Keratinocyte (primary cell): ENCODE measurements at regions not wholly inside any gene's neighbourhood (a gene's known extent, or its start where the extent isn't known, plus 50 kb on each side); places are given as distances from the start of the nearest gene placed in this dataset.

Experiments used
- DNase-seq: peaks from one replicate; pipeline ENCODE4 v3.0.0-alpha.2; 2011; ENCODE audit warnings: low read depth, missing footprints, low spot score
- FAIRE-seq: peaks from 2 replicates; lab custom pipeline; 2011; peaks lifted over from hg19 to GRCh38; lab: Jason Lieb, UNC
- H2AFZ ChIP-seq: 2 replicates; pipeline ENCODE4 v1.6.0; 2012; ENCODE audit warnings: low read length, control low read depth, inconsistent platforms; ENCODE audit not compliant: control insufficient read depth
- H3K27ac ChIP-seq: 2 replicates; pipeline ENCODE4 v1.5.1; 2011; ENCODE audit warnings: low read length; ENCODE audit not compliant: control insufficient read depth, insufficient read depth
- H3K27me3 ChIP-seq: 3 replicates; pipeline ENCODE4 v1.6.0; 2011; ENCODE audit warnings: low read length; ENCODE audit not compliant: control insufficient read depth, insufficient read depth; ENCODE audit errors: extremely low read depth
- H3K36me3 ChIP-seq, 2 experiments: 2 replicates in 1 of 2; 3 replicates in 1 of 2; pipeline ENCODE4 v1.5.1; 2011; ENCODE audit warnings: low read length in 2 of 2, mild to moderate bottlenecking in 1 of 2; ENCODE audit not compliant: control insufficient read depth in 2 of 2, insufficient read depth in 2 of 2; ENCODE audit errors: extremely low read depth in 1 of 2
- H3K4me1 ChIP-seq: 3 replicates; pipeline ENCODE4 v1.5.1; 2011; ENCODE audit warnings: low read length; ENCODE audit not compliant: control insufficient read depth, insufficient read depth; ENCODE audit errors: extremely low read depth
- H3K4me2 ChIP-seq: 3 replicates; pipeline ENCODE4 v1.6.0; 2011; ENCODE audit warnings: low read depth, low read length; ENCODE audit not compliant: control insufficient read depth, insufficient read depth; ENCODE audit errors: extremely low read depth
- H3K4me3 ChIP-seq, 3 experiments: fragments of 200-600 bp in 1 of 3; sonication (generic) in 1 of 3; 2 replicates in 2 of 3; 3 replicates in 1 of 3; pipeline ENCODE4 v1.5.1; 2011 to 2016; ENCODE audit warnings: low read length in 3 of 3, mild to moderate bottlenecking in 3 of 3, control low read depth in 2 of 3, inconsistent platforms in 1 of 3, low read depth in 1 of 3, mixed read lengths in 1 of 3, mixed run types in 1 of 3, moderate library complexity in 1 of 3; ENCODE audit not compliant: control insufficient read depth in 2 of 3, insufficient read depth in 2 of 3; ENCODE audit errors: extremely low read depth in 1 of 3
- H3K79me2 ChIP-seq: 2 replicates; pipeline ENCODE4 v1.6.0; 2012; ENCODE audit warnings: low read length; ENCODE audit not compliant: control insufficient read depth, insufficient read depth
- H3K9ac ChIP-seq: 3 replicates; pipeline ENCODE4 v1.6.0; 2011; ENCODE audit warnings: low read length; ENCODE audit not compliant: control insufficient read depth, insufficient read depth; ENCODE audit errors: extremely low read depth
- H3K9me1 ChIP-seq: 3 replicates; pipeline ENCODE4 v1.6.0; 2011; ENCODE audit warnings: low read length; ENCODE audit not compliant: control insufficient read depth, insufficient read depth; ENCODE audit errors: extremely low read depth
- H3K9me3 ChIP-seq: 2 replicates; pipeline ENCODE4 v1.5.1; 2012; ENCODE audit warnings: low read depth, low read length; ENCODE audit not compliant: control insufficient read depth
- H4K20me1 ChIP-seq: 3 replicates; pipeline ENCODE4 v1.6.0; 2011; ENCODE audit warnings: low read length; ENCODE audit not compliant: control insufficient read depth, insufficient read depth; ENCODE audit errors: extremely low read depth
- CTCF ChIP-seq, 3 experiments: IDR thresholded peaks in 1 of 3; conservative IDR thresholded peaks in 1 of 3; optimal IDR thresholded peaks in 1 of 3; 2 replicates in 2 of 3; 3 replicates in 1 of 3; pipeline versions ENCODE3 to v1.5.1; 2011; ENCODE audit warnings: low read length in 3 of 3, mild to moderate bottlenecking in 3 of 3, moderate library complexity in 2 of 3, control low read depth in 1 of 3, inconsistent platforms in 1 of 3; ENCODE audit not compliant: insufficient read depth in 2 of 3; ENCODE audit errors: extremely low read depth in 1 of 3
- EZH2 ChIP-seq: IDR thresholded peaks from one replicate; pipeline ENCODE4 v1.6.1; 2012; ENCODE audit warnings: inconsistent platforms, mild to moderate bottlenecking, low read length, moderate library complexity
- dilution Hi-C: fragments of 300-500 bp; cut with MboI; formaldehyde crosslinking; loops from one replicate; pipeline ENCODE4 v1.7.0; 2020; ENCODE audit warnings: low sequenced_read_pairs; ENCODE audit not compliant: extremely low pct_ligation_motif_present

GRCh38 chr4:18981234-18981615 lies 959.7 kb upstream of the LCORL start:
- dilution Hi-C loops, result no loop called here
- FAIRE-seq (no peak), DNase-seq (peak; percentile 41)
- no peaks in the 10 kb centered on the region for H3K9me3 ChIP-seq
- peaks cover 10% of the 10 kb centered on the region for H3K4me1 ChIP-seq
- no peaks in the 10 kb centered on the region for H3K79me2 ChIP-seq
- H3K4me3 ChIP-seq, result peak overlapping the region in 1 of 3 experiments; percentile 6
- no peak overlapping the region for H2AFZ ChIP-seq
- H4K20me1 ChIP-seq, result no peaks in the 10 kb centered on the region
- no peaks in the 10 kb centered on the region for H3K9me1 ChIP-seq
- H3K36me3 ChIP-seq, result no peaks in the 10 kb centered on the region
- H3K9ac ChIP-seq, result no peak overlapping the region
- H3K27me3 ChIP-seq, result no peaks in the 10 kb centered on the region
- TF ChIP-seq EZH2 (no peak), CTCF (optimal IDR thresholded peaks at IDR 0.05 in 1 of 3, IDR thresholded peaks at IDR 0.05 in 1 of 3, conservative IDR thresholded peaks at IDR 0.05 in 1 of 3; ENCODE audit: extremely low read depth in 1 of 3, insufficient read depth in 2 of 3, low read length in 3 of 3) (no peak)
- peak overlapping the region; percentile 74 for H3K27ac ChIP-seq
- peak overlapping the region; percentile 42 for H3K4me2 ChIP-seq

GRCh38 chr4:18980516-18981233 lies 959.1 kb upstream of the LCORL start:
- Histone ChIP-seq H3K9me3 (no peaks in the 10 kb centered on the region), H2AFZ (peak overlapping the region; percentile 67), H3K36me3 (no peaks in the 10 kb centered on the region), H3K4me2 (peak overlapping the region; percentile 42), H3K79me2 (no peaks in the 10 kb centered on the region), H3K27ac (peak overlapping the region; percentile 74), H4K20me1 (no peaks in the 10 kb centered on the region), H3K9ac (peak overlapping the region; percentile 7), H3K4me3 (peak overlapping the region in 2 of 3 experiments; percentile 6 to 30), H3K27me3 (no peaks in the 10 kb centered on the region), H3K9me1 (no peaks in the 10 kb centered on the region), H3K4me1 (peaks cover 10% of the 10 kb centered on the region)
- FAIRE-seq, result peak; percentile 74
- TF ChIP-seq EZH2, result no peak
- TF ChIP-seq CTCF (optimal IDR thresholded peaks at IDR 0.05 in 1 of 3, IDR thresholded peaks at IDR 0.05 in 1 of 3, conservative IDR thresholded peaks at IDR 0.05 in 1 of 3; ENCODE audit: extremely low read depth in 1 of 3, insufficient read depth in 2 of 3, low read length in 3 of 3), result no peak
- peak; percentile 21 for DNase-seq
- dilution Hi-C loops, result no loop called here
